A673 (cell line): ENCODE measurements at regions not wholly inside any gene's neighbourhood (a gene's known extent, or its start where the extent isn't known, plus 50 kb on each side); places are given as distances from the start of the nearest gene placed in this dataset.

ENCODE experiments used
- BruUV-seq: library from RNA; stranded (reverse); fragments of 400-500 nt; replicated peaks from 2 replicates; lab custom pipeline; 2021; lab: Mats Ljungman, UMichigan
- CTCF ChIA-PET: fragments of 300-600 bp; sonication (Branson Sonifier 250); formaldehyde crosslinking; loops from one replicate; lab custom pipeline; 2022; ENCODE audit warnings: antibody characterized with exemption; lab: Charles Lee
- POLR2A ChIA-PET: fragments of 300-600 bp; sonication (Branson Sonifier 250); formaldehyde crosslinking; loops from one replicate; lab custom pipeline; 2022; ENCODE audit warnings: antibody characterized with exemption; ENCODE audit not compliant: low non-redundant PET; lab: Charles Lee
- DNase-seq: peaks from one replicate; pipeline ENCODE4 v3.0.0-alpha.2; 2015; ENCODE audit warnings: low spot score
- H3K27ac ChIP-seq: fragments of 200-600 bp; sonication (generic); 2 replicates; pipeline ENCODE4 v1.5.1; 2016; ENCODE audit warnings: mixed run types, low read depth, mild to moderate bottlenecking, mixed read lengths, antibody characterized with exemption, low read length; ENCODE audit not compliant: poor library complexity, severe bottlenecking
- H3K27me3 ChIP-seq: fragments of 200-600 bp; sonication (generic); replicated peaks from 2 replicates; pipeline ENCODE4 v1.6.1; 2017; ENCODE audit warnings: mixed run types, low read depth, mild to moderate bottlenecking, mixed read lengths, antibody characterized with exemption, low read length; ENCODE audit not compliant: insufficient read depth, poor library complexity
- H3K36me3 ChIP-seq: fragments of 200-600 bp; sonication (generic); 2 replicates; pipeline ENCODE4 v1.6.1; 2016; ENCODE audit warnings: mixed run types, mild to moderate bottlenecking, mixed read lengths, antibody characterized with exemption, low read length; ENCODE audit not compliant: insufficient read depth, poor library complexity, severe bottlenecking
- H3K4me1 ChIP-seq: fragments of 200-600 bp; sonication (generic); 2 replicates; pipeline ENCODE4 v1.6.1; 2017; ENCODE audit warnings: mixed run types, mild to moderate bottlenecking, mixed read lengths, antibody characterized with exemption, low read length; ENCODE audit not compliant: insufficient read depth, poor library complexity, severe bottlenecking
- H3K4me3 ChIP-seq: fragments of 200-600 bp; sonication (generic); 2 replicates; pipeline ENCODE4 v1.5.1; 2016; ENCODE audit warnings: low read depth, mixed run types, mild to moderate bottlenecking, mixed read lengths, low read length; ENCODE audit not compliant: poor library complexity, severe bottlenecking
- H3K9me3 ChIP-seq: fragments of 200-600 bp; sonication (generic); 2 replicates; pipeline ENCODE4 v1.6.1; 2016; ENCODE audit warnings: mixed run types, low read depth, mild to moderate bottlenecking, mixed read lengths, antibody characterized with exemption, low read length; ENCODE audit not compliant: poor library complexity, severe bottlenecking
- CTCF ChIP-seq: fragments of 300-800, 200-600 bp; sonication (generic); conservative IDR thresholded peaks from 2 replicates; pipeline ENCODE4 v1.5.1; 2017; ENCODE audit warnings: low read depth, mild to moderate bottlenecking, antibody characterized with exemption, low read length, moderate library complexity, mixed read lengths
- EZH2 ChIP-seq: fragments of 200-600 bp; sonication (generic); IDR thresholded peaks from 2 replicates; pipeline ENCODE4 v1.6.1; 2017; ENCODE audit warnings: borderline replicate concordance, low read depth, mild to moderate bottlenecking, mixed read lengths, antibody characterized with exemption, low read length; ENCODE audit not compliant: poor library complexity, severe bottlenecking
- intact Hi-C: fragments of 100-400 bp; cut with micrococcal nuclease; formaldehyde crosslinking; loops from one replicate; pipeline ENCODE4 v1.10.0; 2022; ENCODE audit not compliant: unreplicated experiment

- Histone ChIP-seq H3K36me3 (no peaks in the 10 kb centered on the region), H3K4me3 (no peak overlapping the region), H3K27ac (no peak overlapping the region), H3K4me1 (no peaks in the 10 kb centered on the region), H3K9me3 (no peaks in the 10 kb centered on the region), H3K27me3 (peaks cover 14% of the 10 kb centered on the region)
- intact Hi-C loops = no loop called here
- no peak for TF ChIP-seq EZH2
- no peak for TF ChIP-seq CTCF
- CTCF ChIA-PET = no interaction called here
- BruUV-seq = no TSS peak
- POLR2A ChIA-PET = no interaction called here
- no peak for DNase-seq
Observed at GRCh38 chr6:122347280-122347679, 52.2 kb upstream of the HSF2 start.

DNA sequence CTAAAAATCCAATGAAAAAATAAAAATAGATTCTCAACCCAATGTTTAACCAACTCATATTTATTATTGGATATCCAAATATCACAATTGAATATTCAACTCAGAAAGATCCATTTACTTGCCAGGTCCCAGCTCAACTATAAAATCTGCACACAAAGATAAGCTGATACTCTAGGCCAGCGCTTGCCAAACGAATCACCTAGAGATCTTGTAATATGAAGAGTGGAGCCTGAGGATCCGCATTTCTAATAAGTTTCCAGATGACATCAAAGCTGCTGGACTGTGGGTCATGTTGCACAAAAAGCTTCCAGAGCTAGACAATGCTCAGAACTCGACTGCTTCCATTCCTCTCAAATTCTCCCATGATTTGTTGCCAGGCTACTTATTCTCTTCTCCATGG is 51.7 kb upstream of the HSF2 start:
- Histone ChIP-seq H3K27me3 (peaks cover 9% of the 10 kb centered on the region), H3K9me3 (no peaks in the 10 kb centered on the region), H3K27ac (no peak overlapping the region), H3K36me3 (no peaks in the 10 kb centered on the region), H3K4me1 (no peaks in the 10 kb centered on the region), H3K4me3 (no peak overlapping the region)
- intact Hi-C loops = no loop called here
- BruUV-seq = no TSS peak
- CTCF ChIA-PET = no interaction called here
- DNase-seq = no peak
- TF ChIP-seq EZH2 (no peak), CTCF (no peak)
- POLR2A ChIA-PET = no interaction called here
